AG09319 (cell line): ENCODE measurements at regions not wholly inside any gene's neighbourhood (a gene's known extent, or its start where the extent isn't known, plus 50 kb on each side); places are given as distances from the start of the nearest gene placed in this dataset.
"Not testable (repeated sequence)": the region's sequence is repeated elsewhere in the genome, so short reads cannot be mapped to it uniquely, and the experiment has no call there.

ENCODE experiments used
- DNase-seq: peaks from one replicate; pipeline ENCODE4 v3.0.0-alpha.2; 2010; ENCODE audit warnings: low read depth; ENCODE audit errors: extremely low read depth
- CTCF ChIP-seq: IDR thresholded peaks from 2 replicates; pipeline ENCODE4 v1.5.1; 2011; ENCODE audit warnings: low read depth, mild to moderate bottlenecking, inconsistent platforms, low read length, moderate library complexity

DNA sequence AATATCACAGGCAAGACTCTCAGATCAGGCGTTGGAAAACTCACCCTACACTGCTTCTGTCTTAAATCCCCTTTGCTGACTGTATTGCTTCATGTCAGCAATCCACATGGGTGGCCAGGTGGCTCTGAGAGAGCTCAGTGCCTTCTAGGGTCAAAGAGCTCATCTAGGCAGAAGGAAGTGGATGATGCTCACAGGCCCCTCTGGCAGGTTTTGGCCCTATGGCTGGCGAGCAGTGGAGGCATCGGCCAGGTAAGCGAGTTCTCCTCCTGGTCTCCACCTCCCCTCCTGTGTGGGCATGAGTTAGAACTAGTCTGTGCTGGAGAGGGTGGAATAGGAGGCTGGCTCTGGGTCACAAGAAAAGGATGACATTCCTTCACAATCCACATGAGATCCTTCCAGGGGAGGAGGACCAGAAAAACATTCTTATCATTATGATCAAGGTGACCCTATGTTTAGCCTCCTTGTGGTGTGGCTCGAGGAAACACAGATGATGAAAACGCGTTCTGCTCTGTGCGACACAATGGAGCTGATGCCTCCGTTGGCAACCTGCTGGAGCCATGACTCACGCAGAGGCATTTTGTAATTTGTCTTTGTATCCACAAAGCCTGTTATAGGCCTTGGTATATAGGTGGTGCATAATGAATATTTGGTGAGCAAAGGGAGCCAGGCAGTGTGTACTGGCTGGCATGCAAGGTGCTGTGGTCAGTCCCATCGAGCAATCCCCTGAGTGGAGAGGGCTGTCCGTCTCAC lies 264.6 kb upstream of the RAB4A start:
- DNase-seq: no peak
- TF ChIP-seq CTCF: no peak

DNA sequence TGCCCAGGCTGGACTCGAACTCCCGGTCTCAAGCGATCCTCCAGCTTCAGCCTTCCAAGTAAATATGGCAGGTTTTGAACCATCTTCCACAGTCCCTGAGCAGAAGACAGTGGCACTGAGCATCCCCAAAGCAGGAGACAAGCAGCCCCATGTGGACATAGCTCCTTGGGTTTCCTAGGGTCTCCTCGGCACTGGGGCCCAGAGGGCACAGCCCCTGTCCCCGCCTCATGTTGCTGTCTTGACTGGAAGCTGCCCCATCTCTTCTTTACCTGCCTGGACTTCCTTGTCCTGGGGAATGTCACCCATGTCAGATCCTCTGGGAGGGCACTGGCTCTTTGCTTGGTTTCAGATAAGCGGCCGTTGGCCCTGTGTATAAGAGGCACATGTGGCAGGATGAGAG lies 263.7 kb upstream of the RAB4A start:
- no peak for TF ChIP-seq CTCF
- no peak for DNase-seq

DNA sequence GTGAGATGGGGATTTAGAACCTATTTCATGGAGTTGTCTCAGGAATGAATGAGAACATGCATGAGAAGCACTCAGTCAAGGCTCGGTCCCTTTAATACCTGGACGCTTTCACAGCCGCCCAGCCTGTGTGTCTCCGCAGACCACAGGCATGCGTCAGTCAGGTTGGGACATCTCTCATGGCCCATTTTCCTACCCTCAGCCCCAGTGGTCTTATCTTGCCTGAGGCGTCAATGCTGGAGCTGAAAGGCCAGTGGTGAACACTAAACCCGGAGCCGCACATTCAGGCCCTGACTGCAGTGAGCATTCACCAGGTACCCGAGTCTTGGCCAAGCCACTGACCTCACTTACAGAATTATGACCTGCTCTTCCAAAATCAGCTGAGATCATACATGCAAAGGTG lies 263.2 kb upstream of the RAB4A start:
- DNase-seq: no peak
- TF ChIP-seq CTCF: no peak

DNA sequence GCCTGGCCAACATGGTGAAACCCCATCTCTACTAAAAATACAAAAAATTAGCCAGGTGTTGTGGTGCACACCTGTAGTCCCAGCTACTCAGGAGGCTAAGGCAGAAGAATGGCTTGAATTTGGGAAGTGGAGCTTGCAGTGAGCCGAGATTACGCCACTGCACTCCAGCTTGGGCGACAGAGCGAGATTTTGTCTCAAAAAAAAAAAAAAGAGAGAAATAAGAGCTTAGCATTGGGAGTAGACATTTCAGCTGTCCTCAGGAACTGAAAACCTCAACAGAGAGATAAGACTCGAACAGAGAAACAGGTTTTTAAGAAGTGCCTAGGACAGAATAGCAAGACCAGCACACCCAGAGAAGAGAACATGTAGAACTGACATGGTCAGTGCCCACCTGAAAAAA lies 262.6 kb upstream of the RAB4A start:
- DNase-seq: not testable (repeated sequence)

- TF ChIP-seq CTCF: no peak
These were observed 259.9 kb upstream of the RAB4A start for GRCh38 chr1:229011022-229011421.

GRCh38 chr1:229012823-229013222 lies 258.1 kb upstream of the RAB4A start:
- no peak for DNase-seq
- no peak for TF ChIP-seq CTCF

More at GRCh38 chr1:229011022-229011421, 259.9 kb upstream of the RAB4A start:
- DNase-seq: no peak

- no peak for DNase-seq
- no peak for TF ChIP-seq CTCF
These were observed 256.9 kb upstream of the RAB4A start for GRCh38 chr1:229013981-229014380.

- DNase-seq: no peak
- no peak for TF ChIP-seq CTCF
These were observed 255.1 kb upstream of the RAB4A start for GRCh38 chr1:229015806-229016205.
